Activated CD4-positive, alpha-beta T cell treated with anti-CD3 and anti-CD28 coated beads for 36 hours (primary cell): ENCODE measurements at regions not wholly inside any gene's neighbourhood (a gene's known extent, or its start where the extent isn't known, plus 50 kb on each side); places are given as distances from the start of the nearest gene placed in this dataset.

Experiments
- ATAC-seq: fragments of 200-7000 bp; cut with Tn5 transposase; one replicate; pipeline ENCODE4 v1.10.0; 2021; ENCODE audit warnings: mild to moderate bottlenecking, moderate library complexity
- CTCF ChIA-PET: fragments of 350-600 bp; sonication (Branson Sonifier 250); formaldehyde crosslinking; loops from one replicate; lab custom pipeline; 2021; ENCODE audit warnings: antibody characterized with exemption; lab: Charles Lee
- POLR2A ChIA-PET: fragments of 350-600 bp; sonication (Branson Sonifier 250); formaldehyde crosslinking; loops from one replicate; lab custom pipeline; 2021; ENCODE audit warnings: antibody characterized with exemption, inconsistent platforms; lab: Charles Lee
- DNase-seq: peaks from one replicate; pipeline ENCODE4 v3.0.0-alpha.2; 2020
- H3K27ac Mint-ChIP-seq: one replicate; pipeline ENCODE4 v1.8.0; 2021; ENCODE audit warnings: mixed read lengths
- H3K27me3 Mint-ChIP-seq: one replicate; pipeline ENCODE4 v1.8.0; 2021; ENCODE audit warnings: mixed read lengths
- H3K36me3 Mint-ChIP-seq: one replicate; pipeline ENCODE4 v1.8.0; 2021; ENCODE audit warnings: low read depth, mixed read lengths
- H3K4me1 Mint-ChIP-seq: one replicate; pipeline ENCODE4 v1.8.0; 2021; ENCODE audit warnings: mixed read lengths
- H3K4me3 Mint-ChIP-seq: one replicate; pipeline ENCODE4 v1.8.0; 2021; ENCODE audit warnings: mild to moderate bottlenecking, moderate library complexity, mixed read lengths
- H3K9me3 Mint-ChIP-seq: one replicate; pipeline ENCODE4 v1.8.0; 2021; ENCODE audit warnings: low read depth, mixed read lengths
- intact Hi-C, 2 experiments: fragments of 100-400 bp; cut with DNase I in 1 of 2; cut with micrococcal nuclease in 1 of 2; formaldehyde crosslinking; loops; one replicate each; pipeline versions ENCODE4 v1.14.2 to v1.15.1; 2022 to 2024; cut with DNase I, micrococcal nuclease

GRCh38 chr2:104023306-104023705 lies 830.6 kb upstream of the POU3F3 start:
- no peak overlapping the region for H3K4me3 Mint-ChIP-seq
- ChIA-PET POLR2A (no interaction called here), CTCF (no interaction called here)
- H3K9me3 Mint-ChIP-seq: peaks cover 3% of the 10 kb centered on the region
- ATAC-seq (no peak), DNase-seq (no peak)
- no peaks in the 10 kb centered on the region for H3K4me1 Mint-ChIP-seq
- intact Hi-C loops: no loop called here
- no peak overlapping the region for H3K27ac Mint-ChIP-seq
- H3K36me3 Mint-ChIP-seq: no peaks in the 10 kb centered on the region
- H3K27me3 Mint-ChIP-seq: no peaks in the 10 kb centered on the region

GRCh38 chr2:104023765-104024164 lies 830.1 kb upstream of the POU3F3 start:
- intact Hi-C loops: no loop called here

GRCh38 chr2:104025295-104025694 lies 828.6 kb upstream of the POU3F3 start:
- ATAC-seq (no peak), DNase-seq (no peak)
- Mint-ChIP-seq H3K4me3 (no peak overlapping the region), H3K9me3 (peaks cover 3% of the 10 kb centered on the region), H3K4me1 (no peaks in the 10 kb centered on the region), H3K27me3 (no peaks in the 10 kb centered on the region), H3K36me3 (no peaks in the 10 kb centered on the region), H3K27ac (no peak overlapping the region)
- ChIA-PET CTCF (no interaction called here), POLR2A (no interaction called here)
- intact Hi-C loops: no loop called here

More at GRCh38 chr2:104023765-104024164, 830.1 kb upstream of the POU3F3 start:
- no peak overlapping the region for H3K27ac Mint-ChIP-seq
- DNase-seq (no peak), ATAC-seq (no peak)
- CTCF ChIA-PET: no interaction called here
- no peaks in the 10 kb centered on the region for H3K4me1 Mint-ChIP-seq
- POLR2A ChIA-PET: no interaction called here
- H3K4me3 Mint-ChIP-seq: no peak overlapping the region
- no peaks in the 10 kb centered on the region for H3K36me3 Mint-ChIP-seq
- peaks cover 3% of the 10 kb centered on the region for H3K9me3 Mint-ChIP-seq
- H3K27me3 Mint-ChIP-seq: no peaks in the 10 kb centered on the region

- no peak for ATAC-seq
- no peaks in the 10 kb centered on the region for H3K4me1 Mint-ChIP-seq
- intact Hi-C loops: no loop called here
Observed at GRCh38 chr2:104026725-104027124, 827.2 kb upstream of the POU3F3 start.

GRCh38 chr2:104027321-104027720 lies 826.6 kb upstream of the POU3F3 start:
- CTCF ChIA-PET: no interaction called here
- Mint-ChIP-seq H3K9me3 (peaks cover 3% of the 10 kb centered on the region), H3K4me1 (no peaks in the 10 kb centered on the region), H3K36me3 (no peaks in the 10 kb centered on the region), H3K4me3 (no peak overlapping the region), H3K27ac (no peak overlapping the region), H3K27me3 (no peaks in the 10 kb centered on the region)
- DNase-seq: no peak
- POLR2A ChIA-PET: no interaction called here
- intact Hi-C loops: no loop called here
- no peak for ATAC-seq

More at GRCh38 chr2:104026725-104027124, 827.2 kb upstream of the POU3F3 start:
- Mint-ChIP-seq H3K4me3 (no peak overlapping the region), H3K9me3 (peaks cover 3% of the 10 kb centered on the region), H3K27ac (no peak overlapping the region), H3K27me3 (no peaks in the 10 kb centered on the region), H3K36me3 (no peaks in the 10 kb centered on the region)
- ChIA-PET CTCF (no interaction called here), POLR2A (no interaction called here)
- DNase-seq: no peak

GRCh38 chr2:104028061-104028460 lies 825.9 kb upstream of the POU3F3 start:
- ATAC-seq: no peak
- Mint-ChIP-seq H3K27ac (no peak overlapping the region), H3K9me3 (peaks cover 3% of the 10 kb centered on the region), H3K4me3 (no peak overlapping the region), H3K4me1 (no peaks in the 10 kb centered on the region), H3K27me3 (no peaks in the 10 kb centered on the region), H3K36me3 (no peaks in the 10 kb centered on the region)
- no peak for DNase-seq
- intact Hi-C loops: no loop called here
- CTCF ChIA-PET: no interaction called here
- POLR2A ChIA-PET: no interaction called here

- no peaks in the 10 kb centered on the region for H3K4me1 Mint-ChIP-seq
- H3K36me3 Mint-ChIP-seq: no peaks in the 10 kb centered on the region
- ChIA-PET CTCF (no interaction called here), POLR2A (no interaction called here)
- no peak overlapping the region for H3K4me3 Mint-ChIP-seq
- no peak overlapping the region for H3K27ac Mint-ChIP-seq
- H3K27me3 Mint-ChIP-seq: no peaks in the 10 kb centered on the region
- intact Hi-C loops: no loop called here
- no peak for ATAC-seq
- DNase-seq: no peak
- peaks cover 2% of the 10 kb centered on the region for H3K9me3 Mint-ChIP-seq
Observed at GRCh38 chr2:104033399-104033798, 820.5 kb upstream of the POU3F3 start.

- ATAC-seq (no peak), DNase-seq (no peak)
- intact Hi-C loops: no loop called here
- no peak overlapping the region for H3K4me3 Mint-ChIP-seq
- H3K27ac Mint-ChIP-seq: no peak overlapping the region
- ChIA-PET CTCF (no interaction called here), POLR2A (no interaction called here)
- no peaks in the 10 kb centered on the region for H3K27me3 Mint-ChIP-seq
- no peaks in the 10 kb centered on the region for H3K36me3 Mint-ChIP-seq
- H3K9me3 Mint-ChIP-seq: peaks cover 2% of the 10 kb centered on the region
- no peaks in the 10 kb centered on the region for H3K4me1 Mint-ChIP-seq
Observed at GRCh38 chr2:104040771-104041170, 813.1 kb upstream of the POU3F3 start.

GRCh38 chr2:104041351-104041750 lies 812.6 kb upstream of the POU3F3 start:
- Mint-ChIP-seq H3K27me3 (no peaks in the 10 kb centered on the region), H3K9me3 (peaks cover 2% of the 10 kb centered on the region), H3K4me1 (no peaks in the 10 kb centered on the region), H3K27ac (no peak overlapping the region), H3K4me3 (no peak overlapping the region), H3K36me3 (no peaks in the 10 kb centered on the region)
- DNase-seq: no peak
- ChIA-PET POLR2A (no interaction called here), CTCF (no interaction called here)
- intact Hi-C loops: no loop called here
- ATAC-seq: no peak

GRCh38 chr2:104043864-104044263 lies 810.1 kb upstream of the POU3F3 start:
- H3K4me3 Mint-ChIP-seq: no peak overlapping the region
- POLR2A ChIA-PET: no interaction called here
- no peaks in the 10 kb centered on the region for H3K27me3 Mint-ChIP-seq
- CTCF ChIA-PET: no interaction called here
- DNase-seq: no peak
- no peaks in the 10 kb centered on the region for H3K9me3 Mint-ChIP-seq
- H3K27ac Mint-ChIP-seq: no peak overlapping the region
- H3K36me3 Mint-ChIP-seq: no peaks in the 10 kb centered on the region
- no peak for ATAC-seq
- H3K4me1 Mint-ChIP-seq: no peaks in the 10 kb centered on the region
- intact Hi-C loops: no loop called here

- no peaks in the 10 kb centered on the region for H3K9me3 Mint-ChIP-seq
- no peaks in the 10 kb centered on the region for H3K4me1 Mint-ChIP-seq
- no peaks in the 10 kb centered on the region for H3K27me3 Mint-ChIP-seq
- H3K36me3 Mint-ChIP-seq: no peaks in the 10 kb centered on the region
- H3K4me3 Mint-ChIP-seq: no peak overlapping the region
- H3K27ac Mint-ChIP-seq: no peak overlapping the region
- intact Hi-C loops: no loop called here
- ChIA-PET CTCF (no interaction called here), POLR2A (no interaction called here)
- no peak for DNase-seq
- ATAC-seq: no peak
Observed at GRCh38 chr2:104045071-104045470, 808.8 kb upstream of the POU3F3 start.

- no peak overlapping the region for H3K4me3 Mint-ChIP-seq
- CTCF ChIA-PET: no interaction called here
- H3K4me1 Mint-ChIP-seq: no peaks in the 10 kb centered on the region
- ATAC-seq (no peak), DNase-seq (no peak)
- intact Hi-C loops: no loop called here
- POLR2A ChIA-PET: no interaction called here
- no peak overlapping the region for H3K27ac Mint-ChIP-seq
- H3K27me3 Mint-ChIP-seq: no peaks in the 10 kb centered on the region
- H3K9me3 Mint-ChIP-seq: no peaks in the 10 kb centered on the region
- no peaks in the 10 kb centered on the region for H3K36me3 Mint-ChIP-seq
Observed at GRCh38 chr2:104046466-104046865, 807.4 kb upstream of the POU3F3 start.

GRCh38 chr2:104047516-104047915 lies 806.4 kb upstream of the POU3F3 start:
- H3K4me3 Mint-ChIP-seq: no peak overlapping the region
- no peak for DNase-seq

More at GRCh38 chr2:104047516-104047915, 806.4 kb upstream of the POU3F3 start:
- H3K27me3 Mint-ChIP-seq: no peaks in the 10 kb centered on the region
- no peak overlapping the region for H3K27ac Mint-ChIP-seq
- no peaks in the 10 kb centered on the region for H3K4me1 Mint-ChIP-seq
- CTCF ChIA-PET: no interaction called here
- ATAC-seq: no peak
- no peaks in the 10 kb centered on the region for H3K36me3 Mint-ChIP-seq
- H3K9me3 Mint-ChIP-seq: no peaks in the 10 kb centered on the region
- POLR2A ChIA-PET: no interaction called here
- intact Hi-C loops: no loop called here
